ENCODE measurements at regions not wholly inside any gene's neighbourhood (a gene's known extent, or its start where the extent isn't known, plus 50 kb on each side); places are given as distances from the start of the nearest gene placed in this dataset.

GRCh38 chr2:220932041-220932440 lies 640.1 kb downstream of the EPHA4 start:
- TF ChIP-seq CTCF (IDR thresholded peaks at IDR 0.05) (no peak), EP300 (IDR thresholded peaks at IDR 0.05) (no peak), POLR2A (IDR thresholded peaks at IDR 0.05) (no peak), POLR2AphosphoS5 (IDR thresholded peaks at IDR 0.05) (no peak)
